IPS-18a (cell line): ENCODE measurements at regions not wholly inside any gene's neighbourhood (a gene's known extent, or its start where the extent isn't known, plus 50 kb on each side); places are given as distances from the start of the nearest gene placed in this dataset.
"Not testable (repeated sequence)": the region's sequence is repeated elsewhere in the genome, so short reads cannot be mapped to it uniquely, and the experiment has no call there.

Experiments used
- H3K27ac ChIP-seq: one replicate; pipeline ENCODE4 v1.5.1; 2013; ENCODE audit warnings: low read length
- H3K27me3 ChIP-seq: one replicate; pipeline ENCODE4 v1.6.1; 2013; ENCODE audit warnings: mild to moderate bottlenecking, low read length; ENCODE audit not compliant: control insufficient read depth, insufficient read depth
- H3K36me3 ChIP-seq: one replicate; pipeline ENCODE4 v1.6.1; 2013; ENCODE audit warnings: low read depth, low read length; ENCODE audit not compliant: control insufficient read depth
- H3K4me1 ChIP-seq: one replicate; pipeline ENCODE4 v1.6.1; 2013; ENCODE audit warnings: low read depth, low read length; ENCODE audit not compliant: control insufficient read depth
- H3K4me3 ChIP-seq: one replicate; pipeline ENCODE4 v1.5.1; 2013; ENCODE audit warnings: low read length
- H3K9ac ChIP-seq: one replicate; pipeline ENCODE4 v1.6.1; 2013; ENCODE audit warnings: mild to moderate bottlenecking, low read length, moderate library complexity
- H3K9me3 ChIP-seq: one replicate; pipeline ENCODE4 v1.6.1; 2013; ENCODE audit warnings: low read depth, low read length; ENCODE audit not compliant: control insufficient read depth

DNA sequence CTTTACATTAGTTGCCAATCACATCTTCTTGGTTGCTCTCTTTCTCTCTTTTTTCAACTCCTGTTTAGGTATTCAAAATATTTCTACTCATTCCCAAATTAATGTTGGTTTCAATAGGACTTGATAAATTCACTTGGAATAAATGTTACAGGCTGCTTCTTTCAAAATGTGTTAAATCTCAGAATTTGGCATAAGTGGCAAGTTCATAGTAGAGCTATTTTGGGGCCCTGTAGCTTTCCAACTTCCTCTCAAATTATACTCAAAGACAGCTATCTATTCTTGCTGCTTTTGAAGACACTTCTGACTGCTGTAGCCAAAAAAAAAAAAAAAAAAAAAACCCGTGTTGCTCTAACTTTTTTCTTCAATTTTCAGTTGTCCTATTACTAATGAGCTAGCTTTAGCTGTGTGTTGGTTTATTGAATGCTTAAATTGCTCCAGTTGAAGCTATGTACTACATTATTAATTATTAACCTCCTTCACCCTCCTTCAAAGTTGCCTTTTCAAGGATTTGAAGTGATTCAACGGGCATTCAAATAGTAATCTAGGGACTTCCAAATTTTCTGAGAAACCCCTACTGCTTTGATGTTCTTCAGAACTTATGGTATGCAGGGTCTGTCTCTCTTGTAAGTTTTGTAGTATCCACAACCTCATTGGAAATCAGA lies 554.6 kb upstream of the FLRT2 start:
- no peaks in the 10 kb centered on the region for H3K36me3 ChIP-seq
- H3K9ac ChIP-seq: no peak overlapping the region
- H3K9me3 ChIP-seq: no peaks in the 10 kb centered on the region
- H3K4me1 ChIP-seq: peaks cover 10% of the 10 kb centered on the region
- H3K4me3 ChIP-seq: no peak overlapping the region
- no peaks in the 10 kb centered on the region for H3K27me3 ChIP-seq
- no peak overlapping the region for H3K27ac ChIP-seq

DNA sequence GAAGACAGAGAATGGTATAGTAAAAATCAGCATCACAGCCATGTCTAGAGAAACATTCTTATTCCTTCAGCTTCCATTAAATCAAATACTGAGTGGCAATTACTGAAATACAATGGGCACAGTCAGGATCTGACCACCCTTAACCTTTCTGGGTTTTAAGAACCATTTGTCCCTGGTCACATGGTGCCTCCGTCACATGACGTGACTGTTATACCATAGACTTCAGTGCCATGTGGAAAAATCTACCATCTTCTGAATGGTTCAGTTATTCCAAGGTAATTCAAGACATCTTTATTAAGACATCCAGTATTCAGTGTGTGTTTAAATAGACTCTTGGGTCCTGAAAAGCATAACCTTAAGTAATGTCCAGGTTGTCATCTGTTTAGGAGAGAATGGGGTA lies 553.1 kb upstream of the FLRT2 start:
- no peaks in the 10 kb centered on the region for H3K9me3 ChIP-seq
- no peak overlapping the region for H3K4me3 ChIP-seq
- no peaks in the 10 kb centered on the region for H3K27me3 ChIP-seq
- no peak overlapping the region for H3K9ac ChIP-seq
- H3K36me3 ChIP-seq: no peaks in the 10 kb centered on the region
- peaks cover 10% of the 10 kb centered on the region for H3K4me1 ChIP-seq
- no peak overlapping the region for H3K27ac ChIP-seq

DNA sequence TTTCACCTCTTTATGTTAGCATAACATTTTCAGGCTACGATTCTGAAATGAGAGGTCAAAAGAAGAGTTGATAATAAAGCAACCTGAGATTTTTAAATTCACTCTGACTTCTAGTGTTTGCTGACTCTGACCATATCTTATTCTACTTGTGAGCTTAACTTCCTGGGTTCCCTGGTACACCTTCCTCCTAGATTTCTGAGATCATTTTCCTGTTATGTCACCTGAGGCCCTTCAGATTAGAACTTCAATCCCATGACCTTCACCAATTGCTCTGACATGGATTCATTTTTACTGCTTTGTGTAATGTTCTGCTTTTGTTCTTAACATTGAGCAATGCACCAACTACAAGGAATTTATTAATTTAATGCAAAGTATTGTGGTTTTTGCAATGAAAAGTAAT lies 542.9 kb upstream of the FLRT2 start:
- Histone ChIP-seq H3K36me3 (no peaks in the 10 kb centered on the region), H3K4me3 (no peak overlapping the region), H3K9ac (no peak overlapping the region), H3K4me1 (no peaks in the 10 kb centered on the region), H3K9me3 (no peaks in the 10 kb centered on the region), H3K27me3 (no peaks in the 10 kb centered on the region), H3K27ac (no peak overlapping the region)

DNA sequence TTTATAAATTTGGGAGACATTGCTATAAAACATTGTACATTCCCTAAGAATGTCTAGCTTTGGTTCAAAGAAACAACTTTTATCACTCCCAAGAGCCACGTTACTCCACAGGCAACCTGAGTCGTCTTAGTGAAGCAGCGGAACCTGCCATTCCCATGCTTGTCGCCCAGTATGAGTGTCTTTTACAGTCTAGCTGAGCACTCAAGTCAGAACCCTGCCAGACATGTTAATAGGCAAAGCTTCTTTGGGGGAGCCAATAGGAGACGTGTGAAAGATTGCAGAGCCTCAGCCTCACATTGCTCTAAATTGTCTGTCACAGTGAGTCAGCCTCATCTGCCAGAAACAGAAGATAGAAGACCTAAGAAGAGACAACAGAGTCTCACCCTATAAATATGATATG lies 541.6 kb upstream of the FLRT2 start:
- H3K27ac ChIP-seq: no peak overlapping the region

DNA sequence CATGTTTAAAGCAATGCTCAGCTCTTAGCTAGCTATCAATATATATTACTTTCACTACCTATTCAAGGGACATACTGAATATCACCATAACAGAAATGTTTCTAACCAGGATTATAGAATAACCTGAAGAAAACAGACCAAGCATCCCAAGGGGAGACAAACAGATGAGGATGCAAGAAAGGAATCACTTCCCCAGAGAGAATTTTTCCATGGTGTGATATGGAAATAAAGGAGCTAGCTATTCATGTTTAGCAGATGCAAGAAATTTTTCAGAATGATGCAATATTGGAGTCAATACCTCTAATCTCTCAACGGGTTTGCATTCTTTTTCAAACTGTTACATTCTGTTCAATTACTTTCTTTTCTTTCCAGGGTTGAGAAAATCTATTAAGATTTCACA lies 538.9 kb upstream of the FLRT2 start:
- Histone ChIP-seq H3K27ac (no peak overlapping the region), H3K36me3 (no peaks in the 10 kb centered on the region), H3K4me3 (no peak overlapping the region), H3K4me1 (no peaks in the 10 kb centered on the region), H3K9me3 (no peaks in the 10 kb centered on the region), H3K27me3 (no peaks in the 10 kb centered on the region), H3K9ac (no peak overlapping the region)

More for the DNA sequence above, 541.6 kb upstream of the FLRT2 start:
- Histone ChIP-seq H3K36me3 (no peaks in the 10 kb centered on the region), H3K4me3 (no peak overlapping the region), H3K27me3 (no peaks in the 10 kb centered on the region), H3K9ac (no peak overlapping the region), H3K4me1 (no peaks in the 10 kb centered on the region), H3K9me3 (no peaks in the 10 kb centered on the region)

DNA sequence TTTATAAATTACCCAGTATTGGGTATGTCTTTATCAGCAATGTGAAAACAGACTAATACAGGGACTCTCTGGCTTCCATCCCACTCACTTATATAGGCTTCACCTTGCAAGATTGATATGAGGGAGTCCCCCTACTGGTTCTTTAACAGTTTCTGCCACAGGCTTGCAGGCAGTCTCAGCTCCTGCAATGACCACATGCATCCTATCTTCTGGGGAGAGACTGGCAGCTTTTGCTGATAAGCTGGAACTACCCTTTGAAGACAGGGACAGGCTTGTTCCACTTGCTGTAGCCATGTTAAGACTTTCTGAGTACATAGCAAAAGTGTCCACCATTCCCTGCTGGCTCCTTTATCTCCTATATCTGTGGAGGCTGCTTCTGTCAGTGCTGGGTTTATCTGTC lies 531.7 kb upstream of the FLRT2 start:
- H3K27ac ChIP-seq: no peak overlapping the region
- no peaks in the 10 kb centered on the region for H3K9me3 ChIP-seq
- no peaks in the 10 kb centered on the region for H3K36me3 ChIP-seq
- H3K4me3 ChIP-seq: no peak overlapping the region
- H3K9ac ChIP-seq: no peak overlapping the region
- H3K27me3 ChIP-seq: no peaks in the 10 kb centered on the region
- no peaks in the 10 kb centered on the region for H3K4me1 ChIP-seq

DNA sequence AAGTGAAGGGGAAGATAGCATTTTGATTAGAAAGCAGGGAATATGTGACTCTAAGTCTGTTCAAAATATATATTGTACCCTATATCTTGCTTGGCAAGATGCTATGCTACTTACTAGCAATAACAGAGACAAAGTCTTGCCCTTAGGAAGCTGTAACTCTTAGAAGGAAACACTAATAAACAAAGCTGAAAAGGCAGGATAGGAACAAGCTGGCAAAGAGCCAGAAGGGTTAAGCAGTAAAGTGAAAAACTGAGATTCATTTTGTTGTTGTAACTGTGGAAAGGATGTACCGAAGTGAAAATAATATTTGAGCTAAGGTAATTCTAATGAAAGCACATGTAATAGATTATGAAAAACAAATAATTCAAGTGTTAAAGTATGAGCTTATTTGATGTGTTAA lies 527.1 kb upstream of the FLRT2 start:
- Histone ChIP-seq H3K27me3 (no peaks in the 10 kb centered on the region), H3K36me3 (no peaks in the 10 kb centered on the region), H3K9ac (no peak overlapping the region), H3K4me1 (no peaks in the 10 kb centered on the region), H3K9me3 (no peaks in the 10 kb centered on the region), H3K27ac (no peak overlapping the region), H3K4me3 (no peak overlapping the region)

DNA sequence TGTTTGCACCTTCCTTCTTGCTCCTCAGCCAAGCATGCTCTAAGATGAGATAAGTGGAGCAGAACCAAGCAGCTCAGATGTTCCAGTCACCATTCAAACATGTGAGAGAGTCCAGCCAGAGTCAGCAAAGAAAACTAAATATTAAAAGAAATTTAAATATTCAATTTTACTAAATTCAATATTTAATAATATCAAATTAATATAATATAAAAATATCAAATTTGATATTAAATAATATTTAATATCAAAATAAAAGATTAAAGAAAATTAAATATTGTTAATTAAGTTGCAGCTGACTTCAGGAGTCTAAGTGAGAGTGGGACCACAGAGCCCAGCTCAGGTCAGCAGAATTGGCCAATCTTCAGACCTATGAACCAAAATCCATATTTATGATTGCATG lies 526.1 kb upstream of the FLRT2 start:
- H3K4me1 ChIP-seq: no peaks in the 10 kb centered on the region
- no peaks in the 10 kb centered on the region for H3K27me3 ChIP-seq

DNA sequence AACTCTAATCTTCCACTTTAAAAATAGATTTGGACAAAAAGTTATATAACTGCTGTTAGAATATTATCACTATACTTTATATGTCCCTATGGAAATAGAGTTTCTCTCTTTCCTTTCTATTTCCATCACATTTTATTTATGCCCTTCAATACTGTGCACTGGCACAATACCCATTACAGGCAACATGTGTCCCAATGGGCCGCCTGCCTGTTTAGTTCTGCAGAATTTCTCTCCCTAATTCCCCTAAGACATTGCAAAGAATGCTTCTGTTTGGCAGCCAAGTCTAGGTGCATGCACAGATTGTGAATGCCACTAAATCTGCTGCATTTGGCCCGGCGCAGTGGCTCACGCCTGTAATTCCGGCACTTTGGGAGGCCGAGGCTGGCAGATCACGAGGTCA lies 520.4 kb upstream of the FLRT2 start:
- no peaks in the 10 kb centered on the region for H3K4me1 ChIP-seq
- H3K9ac ChIP-seq: no peak overlapping the region
- H3K9me3 ChIP-seq: no peaks in the 10 kb centered on the region
- H3K27ac ChIP-seq: no peak overlapping the region
- no peaks in the 10 kb centered on the region for H3K27me3 ChIP-seq
- H3K4me3 ChIP-seq: no peak overlapping the region
- no peaks in the 10 kb centered on the region for H3K36me3 ChIP-seq

More for the DNA sequence above, 526.1 kb upstream of the FLRT2 start:
- no peaks in the 10 kb centered on the region for H3K36me3 ChIP-seq
- H3K27ac ChIP-seq: no peak overlapping the region
- no peak overlapping the region for H3K4me3 ChIP-seq
- no peak overlapping the region for H3K9ac ChIP-seq
- no peaks in the 10 kb centered on the region for H3K9me3 ChIP-seq

DNA sequence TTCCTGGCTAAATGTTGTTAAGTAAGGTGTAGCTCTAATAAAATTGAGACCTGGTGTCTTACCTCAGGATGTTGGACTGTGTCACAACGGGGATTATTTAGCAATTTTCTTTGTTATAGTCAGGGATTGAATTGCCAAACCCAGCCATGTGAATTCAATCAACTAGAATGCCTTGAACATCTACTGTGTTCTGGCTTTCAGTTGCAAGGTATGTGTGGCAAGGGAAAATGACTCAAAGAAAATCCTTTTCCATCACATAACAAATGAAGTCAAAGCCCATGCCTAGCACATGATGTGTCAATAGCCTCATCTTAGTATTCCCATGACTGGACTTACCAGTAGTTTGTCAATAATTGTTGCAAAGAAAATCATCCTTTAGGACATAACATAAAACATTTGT lies 519.8 kb upstream of the FLRT2 start:
- H3K36me3 ChIP-seq: no peaks in the 10 kb centered on the region

DNA sequence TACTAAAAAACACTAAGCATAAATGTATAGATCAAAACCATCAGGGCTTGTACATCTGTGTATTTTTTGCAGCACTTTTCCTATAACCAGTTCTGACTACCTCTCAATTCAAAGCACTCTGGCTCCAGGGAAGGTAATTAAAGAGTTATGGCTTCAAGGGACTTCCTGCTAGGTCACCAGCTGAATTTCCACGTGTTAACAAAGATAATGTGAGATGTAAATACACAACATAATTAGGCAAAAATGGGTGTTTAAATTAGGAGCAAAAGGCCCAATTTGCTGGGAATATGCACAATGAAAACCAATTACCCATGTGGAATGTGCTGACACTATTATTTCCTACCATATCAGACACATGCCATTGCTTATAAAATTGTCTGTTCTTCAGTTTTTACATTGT lies 513.4 kb upstream of the FLRT2 start:
- Histone ChIP-seq H3K27ac (no peak overlapping the region), H3K9me3 (no peaks in the 10 kb centered on the region), H3K4me3 (no peak overlapping the region), H3K4me1 (no peaks in the 10 kb centered on the region), H3K9ac (no peak overlapping the region), H3K36me3 (no peaks in the 10 kb centered on the region), H3K27me3 (no peaks in the 10 kb centered on the region)

More for the DNA sequence above, 519.8 kb upstream of the FLRT2 start:
- Histone ChIP-seq H3K4me1 (no peaks in the 10 kb centered on the region), H3K9me3 (no peaks in the 10 kb centered on the region), H3K4me3 (no peak overlapping the region), H3K27ac (no peak overlapping the region), H3K27me3 (no peaks in the 10 kb centered on the region), H3K9ac (no peak overlapping the region)

DNA sequence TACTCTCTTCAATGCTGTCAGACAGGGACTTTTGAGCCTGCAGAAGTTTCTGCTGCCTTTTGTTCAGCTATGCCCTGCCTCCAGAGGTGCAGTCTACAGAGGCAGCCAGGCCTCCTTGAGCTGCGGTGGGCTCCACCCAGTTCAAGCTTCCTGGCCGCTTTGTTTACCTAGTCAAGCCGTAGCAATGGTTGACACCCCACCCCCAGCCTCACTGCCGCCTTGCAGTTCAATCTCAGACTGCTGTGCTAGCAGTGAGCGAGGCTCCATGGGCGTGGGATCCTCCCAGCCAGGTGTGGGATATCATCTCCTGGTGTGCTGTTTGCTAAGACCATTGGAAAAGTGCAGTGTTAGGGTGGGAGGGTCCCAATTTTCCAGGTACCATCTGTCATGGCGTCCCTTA lies 506.1 kb upstream of the FLRT2 start:
- H3K9me3 ChIP-seq, H3K36me3 ChIP-seq, H3K4me1 ChIP-seq, H3K27me3 ChIP-seq, H3K4me3 ChIP-seq, H3K27ac ChIP-seq, H3K9ac ChIP-seq: not testable (repeated sequence)
